ENCODE measurements at regions not wholly inside any gene's neighbourhood (a gene's known extent, or its start where the extent isn't known, plus 50 kb on each side); places are given as distances from the start of the nearest gene placed in this dataset.
"Not testable (repeated sequence)": the region's sequence is repeated elsewhere in the genome, so short reads cannot be mapped to it uniquely, and the experiment has no call there.

DNA sequence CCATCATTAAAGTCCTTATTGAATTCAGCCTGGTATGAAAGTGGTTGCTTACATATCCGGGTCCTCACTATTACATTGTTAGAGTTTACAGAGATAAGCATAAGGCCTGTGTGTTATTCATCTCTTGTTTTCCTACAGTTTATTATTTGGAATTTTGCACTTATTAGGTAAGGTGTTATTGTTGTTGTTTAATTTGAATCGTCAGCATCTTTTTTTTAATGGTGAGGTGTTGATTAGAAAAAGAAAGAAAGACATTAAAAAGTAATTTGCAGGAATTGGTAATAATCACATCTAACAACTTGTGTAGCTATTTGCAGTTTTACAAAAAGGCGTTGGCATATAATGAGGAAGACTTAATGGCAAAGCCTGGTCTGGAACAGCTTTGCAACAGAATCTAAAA lies 158.6 kb downstream of the SAMD5 start:
- DNase-seq (ENCODE audit: low spot score) = no peak
- no peak for FAIRE-seq

DNA sequence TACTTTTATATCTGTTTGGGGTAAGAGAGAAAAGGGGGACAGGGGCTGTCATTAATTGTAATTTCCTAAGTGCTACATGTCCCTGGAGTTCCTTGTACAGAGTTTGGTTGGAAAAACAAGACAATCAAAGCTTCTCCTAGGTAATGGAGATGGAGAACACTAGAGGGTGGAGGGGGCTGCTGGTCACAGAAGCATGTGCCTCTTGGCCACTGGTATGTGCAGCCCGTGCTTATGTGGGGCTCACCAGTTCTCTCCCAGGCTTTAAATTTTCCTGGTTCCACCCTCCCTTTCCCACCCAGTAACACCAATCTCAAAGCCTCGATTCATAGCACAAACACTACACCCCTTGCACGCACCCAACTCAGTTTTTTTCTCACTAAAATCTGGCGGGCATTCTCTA lies 165.6 kb downstream of the SAMD5 start:
- DNase-seq (ENCODE audit: low spot score) (no peak), FAIRE-seq (no peak)

GRCh38 chr6:147674794-147675193 lies 166.3 kb downstream of the SAMD5 start:
- DNase-seq (ENCODE audit: low spot score) (no peak), FAIRE-seq (no peak)

GRCh38 chr6:147675281-147675680 lies 166.8 kb downstream of the SAMD5 start:
- no peak for DNase-seq (ENCODE audit: low spot score)
- FAIRE-seq = no peak

GRCh38 chr6:147676495-147677199 lies 168.2 kb downstream of the SAMD5 start:
- DNase-seq (ENCODE audit: low spot score) = no peak
- FAIRE-seq = no peak

- FAIRE-seq (no peak), DNase-seq (ENCODE audit: low spot score) (no peak)
These were observed 169.2 kb downstream of the SAMD5 start for GRCh38 chr6:147677647-147678046.

- no peak for FAIRE-seq
- no peak for DNase-seq (ENCODE audit: low spot score)
These were observed 169.8 kb downstream of the SAMD5 start for GRCh38 chr6:147678253-147678652.

GRCh38 chr6:147684906-147685305 lies 176.4 kb downstream of the SAMD5 start:
- FAIRE-seq (no peak), DNase-seq (ENCODE audit: low spot score) (no peak)

DNA sequence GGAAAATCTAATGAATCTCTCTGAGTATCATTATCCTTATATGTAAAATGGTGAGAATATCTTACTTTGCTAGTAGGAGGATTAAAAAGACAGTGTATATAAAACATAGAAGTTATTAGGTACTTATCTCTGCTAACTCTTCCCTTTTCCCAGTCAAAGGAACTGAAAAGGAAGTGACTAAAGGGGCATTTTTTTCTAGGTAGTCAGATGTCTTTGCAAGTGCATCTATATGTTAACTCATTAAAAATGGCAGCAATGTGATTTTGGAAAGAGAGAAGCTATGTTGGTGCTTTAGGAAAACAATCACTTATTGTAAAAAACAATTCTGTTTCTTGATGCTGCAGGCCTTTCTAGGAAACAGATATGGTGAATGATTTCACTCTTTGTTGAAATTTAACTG lies 180.9 kb downstream of the SAMD5 start:
- FAIRE-seq (no peak), DNase-seq (ENCODE audit: low spot score) (no peak)

- DNase-seq (ENCODE audit: low spot score) = no peak
- FAIRE-seq = no peak
These were observed 183.0 kb downstream of the SAMD5 start for GRCh38 chr6:147691446-147691845.

DNA sequence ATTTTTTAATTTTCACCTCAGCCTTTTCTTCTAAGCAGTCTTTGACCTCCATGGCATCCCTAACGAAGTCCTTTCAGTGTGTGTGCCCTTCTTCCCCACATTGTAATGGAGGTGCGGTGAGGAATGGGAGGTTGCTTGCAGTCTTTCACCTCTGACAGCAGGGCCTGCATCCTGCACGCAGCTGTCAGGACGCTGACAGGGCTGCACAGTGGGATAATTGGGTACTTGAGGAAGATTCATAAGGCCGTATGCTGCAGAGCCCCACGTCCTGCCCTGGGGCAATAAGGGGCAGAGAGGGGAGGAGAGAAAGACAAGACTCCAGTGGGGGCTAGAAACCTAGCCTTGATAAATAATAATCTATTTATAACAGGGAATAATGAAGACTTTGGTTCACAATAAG lies 184.7 kb downstream of the SAMD5 start:
- DNase-seq (ENCODE audit: low spot score) (no peak), FAIRE-seq (no peak)

- FAIRE-seq; DNase-seq (ENCODE audit: low spot score): not testable (repeated sequence)
These were observed 186.1 kb downstream of the SAMD5 start for GRCh38 chr6:147694556-147694955.

DNA sequence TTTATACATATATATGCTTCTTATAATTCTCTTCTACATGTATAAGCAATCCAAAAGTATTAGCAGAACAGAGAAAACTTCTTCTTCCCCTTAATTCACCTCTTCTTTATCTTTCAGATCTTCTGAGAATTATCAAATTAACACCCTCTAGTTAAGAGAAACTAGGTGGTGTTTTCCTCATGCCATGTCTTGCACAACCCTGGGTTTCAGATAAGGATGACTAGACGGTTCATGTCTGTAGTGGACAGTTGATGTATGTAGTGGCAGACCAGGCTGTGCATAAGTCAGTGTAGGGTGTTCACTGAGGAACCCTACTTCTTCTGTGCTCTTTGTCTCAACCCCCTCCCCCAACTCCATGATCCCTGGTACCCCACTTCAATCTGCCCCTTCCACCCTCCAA lies 187.3 kb downstream of the SAMD5 start:
- no peak for FAIRE-seq
- no peak for DNase-seq (ENCODE audit: low spot score)

DNA sequence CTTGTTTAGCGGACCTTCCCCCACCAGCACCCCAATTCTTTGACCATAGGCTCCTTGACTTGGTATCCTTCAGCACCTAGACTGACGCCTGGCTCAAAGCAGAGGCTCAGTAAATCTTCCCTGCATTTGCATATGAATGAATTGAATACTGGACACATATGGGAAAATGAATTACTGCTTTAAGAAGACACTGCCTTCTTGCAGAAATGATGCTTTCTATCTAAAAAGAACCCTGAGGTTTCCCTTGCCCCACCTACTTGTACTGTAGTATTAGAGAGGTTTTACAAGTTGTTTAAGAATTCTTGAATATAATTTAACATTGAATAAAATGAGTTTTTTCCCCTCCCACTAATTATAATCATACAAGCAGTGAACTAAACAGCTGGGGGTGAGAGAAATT lies 190.7 kb downstream of the SAMD5 start:
- no peak for FAIRE-seq
- DNase-seq (ENCODE audit: low spot score) = no peak

GRCh38 chr6:147699637-147700036 lies 191.1 kb downstream of the SAMD5 start:
- no peak for FAIRE-seq
- peak; percentile 8 for DNase-seq (ENCODE audit: low spot score)

DNA sequence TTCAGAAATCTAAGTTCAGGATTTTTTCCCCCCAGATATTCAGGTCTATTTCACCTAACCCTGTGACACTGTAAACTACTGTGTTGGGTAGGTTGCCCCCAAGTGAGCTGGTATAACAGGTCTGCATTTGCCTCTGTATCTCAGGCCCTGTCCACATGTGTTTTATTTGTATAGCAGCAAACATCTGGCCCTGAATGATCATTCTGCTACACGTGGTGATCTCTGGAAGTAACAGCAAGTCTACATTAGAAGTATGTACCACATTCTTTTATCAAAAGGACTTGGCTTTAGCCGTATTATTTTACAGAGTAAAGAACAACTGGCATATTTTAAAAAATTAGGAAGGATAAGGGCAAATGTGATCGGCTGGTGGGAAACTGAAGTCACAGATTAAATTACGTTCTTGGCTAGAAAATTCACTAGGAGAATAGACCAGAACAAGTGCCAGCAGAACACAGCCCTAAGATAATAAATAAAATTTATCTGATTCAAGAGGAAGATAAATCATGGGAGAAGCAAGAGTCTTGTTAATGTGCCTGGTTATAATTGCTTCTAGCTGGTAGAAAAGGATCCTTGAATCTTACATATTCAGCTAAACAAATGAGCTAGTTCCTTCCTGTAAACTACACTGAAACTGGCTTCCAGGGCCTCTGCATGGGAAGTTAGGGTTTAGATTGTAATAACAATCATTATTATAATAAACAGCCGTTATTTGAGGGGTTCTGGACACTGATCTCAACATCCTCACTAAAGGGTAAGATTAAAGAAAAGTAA lies 192.1 kb downstream of the SAMD5 start:
- no peak for DNase-seq (ENCODE audit: low spot score)
- FAIRE-seq = no peak

- FAIRE-seq (no peak), DNase-seq (ENCODE audit: low spot score) (no peak)
These were observed 196.2 kb downstream of the SAMD5 start for GRCh38 chr6:147704691-147705090.

- no peak for DNase-seq (ENCODE audit: low spot score)
- FAIRE-seq = no peak
These were observed 199.0 kb downstream of the SAMD5 start for GRCh38 chr6:147707524-147707923.

DNA sequence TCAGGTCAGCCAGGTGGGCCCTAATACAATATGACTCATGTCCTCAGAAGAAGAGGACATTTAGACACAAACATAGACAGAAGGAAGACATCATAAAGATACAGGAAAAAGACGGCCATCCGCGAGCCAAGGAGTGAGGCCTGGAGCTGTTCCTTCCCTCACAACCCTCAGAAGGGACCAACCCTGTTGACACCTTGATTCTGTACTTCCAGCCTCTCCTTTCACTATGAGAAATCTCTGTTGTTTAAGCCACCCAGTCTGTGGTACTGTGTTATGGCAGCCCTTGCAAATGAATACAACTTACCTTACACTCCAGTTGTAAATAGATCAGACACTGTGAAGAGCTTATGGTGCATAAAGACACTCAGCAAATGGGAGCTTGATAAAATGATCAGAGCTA lies 199.7 kb downstream of the SAMD5 start:
- no peak for FAIRE-seq
- no peak for DNase-seq (ENCODE audit: low spot score)

DNA sequence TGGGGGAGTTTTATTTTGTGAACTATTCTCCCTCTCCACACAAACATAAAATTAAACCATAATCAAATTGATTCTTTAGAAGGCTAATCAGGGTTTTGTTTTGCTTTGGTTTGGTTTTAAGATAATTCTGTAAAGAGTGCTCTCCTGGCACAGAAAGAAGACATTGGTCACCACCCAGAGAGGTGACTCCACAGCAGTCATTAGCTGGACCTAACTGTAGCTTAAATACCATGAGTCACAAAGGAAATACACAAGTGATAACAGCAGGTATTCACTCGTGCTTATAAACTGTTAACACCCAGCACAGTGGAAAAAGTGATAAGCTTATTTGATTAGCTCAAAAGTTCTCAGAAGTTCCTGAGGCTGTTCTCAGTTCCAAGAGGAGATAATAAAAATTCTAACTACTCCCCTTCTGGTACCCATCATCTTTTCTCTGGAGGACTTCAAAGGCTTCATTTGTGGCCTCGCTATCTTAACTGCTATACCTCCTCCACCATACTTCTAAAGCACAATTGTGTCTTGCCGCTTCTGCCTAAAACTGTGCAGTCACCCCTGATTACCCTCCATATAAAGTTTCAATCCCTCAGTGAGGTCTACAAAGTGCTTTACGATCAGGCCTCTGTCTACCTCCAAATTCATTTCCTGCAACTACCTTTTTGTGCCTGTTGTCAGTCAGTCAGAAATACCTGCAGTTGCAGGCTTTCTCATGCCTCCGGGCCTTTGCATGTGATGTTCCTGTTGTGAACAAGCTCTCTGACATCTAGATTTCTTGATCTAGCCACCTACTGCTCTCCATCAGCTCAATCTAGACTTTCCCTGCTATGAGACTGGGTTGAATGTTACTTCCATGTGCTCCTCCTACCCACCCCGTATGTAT lies 201.1 kb downstream of the SAMD5 start:
- no peak for DNase-seq (ENCODE audit: low spot score)
- FAIRE-seq = no peak

DNA sequence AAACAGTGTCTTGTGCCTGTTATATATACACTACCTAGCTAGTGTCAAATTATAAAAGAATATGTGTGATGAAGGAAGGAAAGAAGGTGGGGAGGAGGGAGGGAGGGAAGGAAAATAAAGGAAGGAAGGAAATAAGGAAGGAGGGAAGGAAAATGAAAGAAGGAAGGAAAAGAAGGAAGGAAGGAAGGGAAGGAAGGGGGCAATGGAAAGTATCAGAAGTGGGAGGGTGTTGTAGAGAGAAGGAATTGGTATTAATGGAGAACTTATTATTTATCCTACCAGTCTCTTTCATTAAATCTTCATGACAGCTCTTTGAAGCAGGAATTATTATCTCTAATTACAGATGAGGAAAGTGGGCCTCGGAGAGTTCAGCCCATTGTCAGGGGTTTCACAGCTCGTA lies 202.4 kb downstream of the SAMD5 start:
- DNase-seq (ENCODE audit: low spot score) = no peak
- no peak for FAIRE-seq

DNA sequence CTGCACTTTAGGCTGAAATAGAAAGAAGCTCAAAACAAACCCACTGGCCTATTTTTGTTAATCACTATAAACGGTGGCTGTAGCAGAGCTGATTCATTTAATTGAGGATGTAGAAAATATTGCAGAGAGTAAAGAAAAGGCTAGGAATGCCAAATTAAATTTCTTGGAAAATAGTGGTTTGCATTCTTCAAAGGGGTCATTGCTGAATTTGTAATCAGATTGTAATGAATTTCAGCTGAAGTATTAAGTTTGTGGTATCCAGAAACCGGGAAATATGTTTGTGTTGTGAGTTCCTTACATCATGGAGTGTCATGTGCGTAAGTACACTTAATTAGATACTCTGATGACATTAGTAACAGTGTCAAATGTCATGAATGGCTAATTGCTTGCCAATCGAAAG lies 203.0 kb downstream of the SAMD5 start:
- FAIRE-seq = no peak
- DNase-seq (ENCODE audit: low spot score) = no peak
